ENCODE measurements at regions not wholly inside any gene's neighbourhood (a gene's known extent, or its start where the extent isn't known, plus 50 kb on each side); places are given as distances from the start of the nearest gene placed in this dataset.

DNA sequence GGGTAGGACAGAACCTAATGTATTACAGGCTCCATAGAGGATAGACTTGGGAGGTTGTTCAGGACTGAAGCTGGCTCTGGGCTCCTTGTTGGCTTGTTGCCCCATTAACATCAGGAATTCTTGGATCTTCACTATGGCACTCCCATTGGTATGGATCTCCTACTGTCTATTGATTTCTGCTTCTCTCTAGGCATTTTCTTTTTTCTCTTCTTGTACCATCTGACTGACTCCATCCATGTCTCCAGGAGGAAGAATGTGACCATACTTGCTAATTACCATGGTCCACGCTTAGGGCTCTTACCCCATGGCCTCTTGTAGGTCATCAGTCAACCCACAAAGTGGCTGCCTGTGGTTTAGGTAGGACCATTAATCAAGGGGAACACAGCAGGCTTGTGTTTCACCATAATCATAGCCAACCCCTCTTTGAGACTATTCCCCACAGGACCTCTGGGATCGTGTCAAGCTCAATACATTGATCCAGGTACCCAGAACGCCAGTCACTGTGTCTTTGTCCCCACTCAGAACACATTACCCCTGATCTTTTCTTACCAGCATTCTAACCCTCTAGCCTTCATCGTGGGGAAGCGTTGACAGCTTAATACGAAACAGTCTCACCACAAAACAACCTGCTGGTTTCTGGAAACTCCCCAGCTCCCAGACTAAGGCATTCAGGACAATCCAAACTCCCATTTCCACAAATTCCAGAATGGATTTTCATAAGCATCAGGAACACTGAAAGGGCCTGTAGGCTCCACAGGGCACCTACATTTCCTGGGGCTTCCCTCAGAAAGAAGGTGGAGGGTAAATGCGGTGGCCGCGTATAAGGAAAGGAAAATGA, 97.1 kb downstream of the ETS2 start:
- DNase-seq, result no peak

DNA sequence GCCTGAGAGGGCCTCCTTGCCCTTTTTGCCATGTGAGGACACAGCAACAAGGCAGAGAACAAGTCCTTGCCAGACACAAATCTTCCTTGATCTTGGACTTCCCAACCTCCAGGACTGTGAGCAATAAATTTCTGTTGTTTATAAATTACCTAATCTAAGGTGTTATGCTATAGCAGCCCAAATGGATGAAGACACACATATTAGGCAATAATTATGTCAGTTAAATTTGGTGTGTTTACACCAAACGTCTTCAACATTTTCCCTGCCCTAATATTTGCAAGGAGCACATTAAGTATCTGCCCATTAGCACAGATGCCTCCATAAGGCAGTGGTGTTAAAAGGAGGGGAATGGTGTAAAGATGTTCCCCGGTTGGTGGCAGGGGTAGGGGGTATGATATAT, 94.8 kb downstream of the ETS2 start:
- DNase-seq, result no peak

- DNase-seq, result peak; percentile 7
Measured at GRCh38 chr21:38899985-38900384, 94.3 kb downstream of the ETS2 start.

- no peak for DNase-seq
Measured at GRCh38 chr21:38899277-38899947, 93.7 kb downstream of the ETS2 start.

DNA sequence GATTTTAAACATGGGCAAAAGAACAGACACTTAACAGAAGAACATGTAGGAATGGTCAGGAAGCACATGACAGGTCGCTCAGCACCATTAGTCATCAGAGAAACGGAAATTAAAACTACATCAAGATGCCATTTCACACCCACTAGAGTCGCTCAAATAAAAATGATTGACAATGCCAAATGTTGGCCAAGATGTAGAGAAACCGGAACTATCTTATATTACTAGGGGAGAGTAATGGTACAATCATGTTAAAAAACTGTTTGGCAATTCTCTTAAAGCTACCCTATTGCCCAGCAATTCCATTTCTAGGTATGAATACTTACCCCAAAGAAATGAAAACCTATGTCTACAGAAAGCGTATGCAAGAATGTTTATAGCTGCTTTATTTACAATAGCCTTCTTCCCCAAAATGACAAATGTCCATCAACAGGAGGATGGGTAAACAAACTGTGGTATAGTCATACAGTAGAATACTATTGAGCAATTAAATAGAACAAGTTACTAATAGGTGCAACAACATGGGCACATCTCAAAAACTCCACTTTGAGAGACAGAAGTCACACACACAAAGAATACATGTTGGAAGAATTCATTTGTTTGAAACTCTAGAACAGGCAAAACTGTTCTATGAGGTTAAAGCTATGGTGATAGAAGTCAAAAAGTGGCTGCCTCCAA, 92.8 kb downstream of the ETS2 start:
- DNase-seq, result no peak

GRCh38 chr21:38897532-38898421, 92.0 kb downstream of the ETS2 start:
- no peak for DNase-seq

DNA sequence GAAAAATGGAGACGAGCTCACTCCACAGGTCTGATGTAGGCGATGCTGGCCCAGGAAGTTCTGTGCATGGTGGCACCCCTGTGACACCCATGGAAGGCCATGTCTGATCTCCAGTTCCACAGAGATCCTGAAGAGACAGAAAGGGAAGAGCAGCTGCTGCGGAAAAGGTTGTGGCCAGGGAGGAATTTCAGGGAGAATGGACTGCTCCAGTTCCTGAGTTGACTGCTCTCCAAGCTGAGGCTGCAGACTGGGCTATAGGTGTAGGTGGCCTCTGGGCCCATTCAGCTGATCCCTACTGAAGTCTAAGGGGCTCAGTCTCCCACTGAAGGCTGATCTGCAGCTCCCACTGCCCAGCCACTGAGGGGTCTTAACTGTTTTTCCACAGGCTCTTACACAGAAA, 89.2 kb downstream of the ETS2 start:
- DNase-seq, result no peak

- DNase-seq, result no peak
Measured at GRCh38 chr21:38888991-38889561, 83.3 kb downstream of the ETS2 start.

DNA sequence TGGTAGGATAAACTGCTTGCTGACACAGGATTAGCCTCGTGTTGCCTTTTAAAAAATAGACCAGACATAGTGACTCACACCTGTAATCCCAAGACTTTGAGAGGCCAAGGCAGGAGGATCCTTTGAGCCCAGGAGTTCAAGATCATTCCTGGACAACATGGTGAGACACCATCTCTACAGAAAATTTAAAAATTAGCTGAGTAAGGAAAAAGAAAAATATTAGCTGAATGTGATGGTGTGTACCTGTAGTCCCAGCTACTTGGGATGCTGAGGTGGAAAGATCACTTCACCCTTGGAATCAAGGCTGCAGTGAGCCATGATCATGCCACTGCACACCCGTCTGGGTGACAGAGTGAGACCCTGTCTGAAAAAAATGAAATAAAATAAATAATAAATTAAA, 82.0 kb downstream of the ETS2 start:
- no peak for DNase-seq

- DNase-seq, result no peak
Measured at GRCh38 chr21:38887062-38887686, 81.4 kb downstream of the ETS2 start.

- DNase-seq, result no peak
Measured at GRCh38 chr21:38885909-38886308, 80.2 kb downstream of the ETS2 start.

GRCh38 chr21:38884440-38884839, 78.7 kb downstream of the ETS2 start:
- no peak for DNase-seq

GRCh38 chr21:38883142-38883541, 77.4 kb downstream of the ETS2 start:
- no peak for DNase-seq

DNA sequence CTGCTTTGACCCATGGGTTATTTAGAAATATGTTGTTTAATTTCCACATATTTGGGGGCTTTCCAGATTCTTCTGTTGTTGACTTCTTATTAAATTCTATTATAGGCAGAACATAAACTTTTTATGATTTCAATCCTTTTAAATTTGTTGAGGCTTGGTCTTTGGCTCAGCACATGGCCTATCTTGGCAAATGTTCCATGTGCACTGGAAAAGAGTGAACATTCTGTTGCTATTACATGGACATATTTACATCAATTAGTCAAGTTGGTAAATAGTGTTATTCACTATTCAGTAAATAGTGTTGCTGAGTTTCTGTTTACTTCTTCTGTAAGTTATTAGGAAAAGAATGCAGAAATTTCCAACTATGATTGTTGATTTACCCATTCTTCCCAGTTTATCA, 75.4 kb downstream of the ETS2 start:
- no peak for DNase-seq

DNA sequence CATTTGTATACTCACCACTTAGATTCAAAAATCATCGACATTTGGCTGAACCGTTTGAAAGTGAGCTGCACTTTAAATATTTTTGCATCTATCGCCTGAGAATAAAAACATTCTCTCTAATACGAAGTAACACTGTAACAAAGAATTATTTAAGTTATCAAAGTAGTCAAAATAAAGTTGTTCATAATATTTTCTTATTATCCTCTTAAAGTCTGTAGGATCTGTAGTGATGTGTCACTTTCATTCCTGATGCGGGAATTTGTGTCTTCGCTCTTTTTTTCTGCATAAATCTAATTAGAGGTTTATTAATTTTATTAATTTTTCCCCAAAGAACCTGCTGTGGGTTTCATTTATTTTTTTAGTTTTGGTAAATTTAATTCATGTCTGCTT, 74.8 kb downstream of the ETS2 start:
- no peak for DNase-seq

DNA sequence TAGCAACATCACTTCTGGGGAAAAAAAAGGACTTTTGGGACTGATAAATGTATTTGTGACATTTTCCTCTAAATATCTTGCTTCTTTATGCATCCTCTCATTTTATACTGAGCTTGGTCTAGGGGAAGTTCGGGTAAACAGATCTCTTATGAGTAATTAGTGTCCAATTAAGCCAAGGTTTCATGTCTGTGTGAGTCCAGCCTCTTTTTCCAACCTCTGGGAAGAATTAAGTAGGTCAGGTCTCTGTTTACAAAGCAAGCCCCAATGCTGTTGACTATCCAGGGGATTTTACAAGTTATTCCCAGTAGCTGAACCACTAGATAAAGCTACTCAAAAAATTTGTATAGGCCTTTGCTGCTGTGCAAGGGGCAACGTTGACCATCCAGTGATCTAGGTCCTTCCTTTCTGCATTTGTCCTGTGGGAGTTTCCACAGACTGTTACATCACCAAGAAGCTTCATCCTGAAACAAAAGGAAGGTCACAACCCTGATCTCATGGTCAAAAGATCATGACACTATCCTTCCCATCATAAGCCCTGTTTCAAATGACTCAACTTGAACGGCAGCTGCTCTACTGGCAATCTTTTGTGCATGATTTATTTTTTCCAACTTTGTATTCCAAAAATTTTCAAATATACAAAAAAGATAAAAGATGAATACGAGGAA, 74.3 kb downstream of the ETS2 start:
- no peak for DNase-seq

DNA sequence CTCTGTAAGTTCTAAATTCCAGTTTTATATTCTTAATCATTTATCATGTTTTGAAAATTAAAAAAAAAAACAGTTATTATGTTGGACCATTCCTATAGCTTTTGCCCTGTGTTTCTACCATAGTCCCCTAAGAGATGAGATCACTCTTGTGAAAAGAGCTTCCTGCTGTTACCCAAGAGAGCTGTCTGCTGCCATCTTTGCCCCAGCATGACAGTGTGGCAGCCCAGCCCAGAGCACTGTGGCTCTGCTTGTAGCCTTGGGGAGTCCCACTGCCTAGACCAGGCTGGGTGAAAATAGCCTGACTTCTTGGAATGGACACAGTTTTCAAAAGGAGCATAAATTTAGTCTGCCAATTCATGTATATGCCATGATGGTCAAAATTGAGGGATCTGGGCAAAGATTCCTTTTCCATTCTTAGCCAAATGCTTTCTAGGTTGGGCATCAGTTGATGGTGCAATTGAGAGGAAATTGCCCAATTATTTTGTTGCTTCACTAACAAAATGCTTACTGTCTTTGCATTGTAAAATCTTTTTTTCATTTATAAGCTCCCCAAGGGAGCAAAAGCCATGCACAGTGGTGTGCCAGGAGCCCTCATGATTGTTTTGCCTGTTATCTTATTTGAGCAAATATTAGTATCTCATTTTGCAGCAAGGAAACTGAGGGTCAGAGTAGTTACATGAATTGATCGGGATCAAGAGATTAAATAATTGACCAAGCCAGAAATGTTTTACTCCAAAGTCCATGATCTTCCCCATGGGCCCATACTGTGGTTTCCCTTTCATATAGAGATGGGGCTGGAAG, 72.8 kb downstream of the ETS2 start:
- DNase-seq, result no peak

- DNase-seq, result no peak
Measured at GRCh38 chr21:38875694-38876492, 70.2 kb downstream of the ETS2 start.
